Panc1 (cell line): ENCODE measurements at regions not wholly inside any gene's neighbourhood (a gene's known extent, or its start where the extent isn't known, plus 50 kb on each side); places are given as distances from the start of the nearest gene placed in this dataset.

Experiments
- ATAC-seq: fragments of 200-7000 bp; cut with Tn5 transposase; 2 replicates; pipeline ENCODE4 v1.9.1; 2020; ENCODE audit warnings: mild to moderate bottlenecking, moderate library complexity
- BruUV-seq: library from RNA; stranded (reverse); fragments of 400-500 nt; replicated peaks from 2 replicates; lab custom pipeline; 2021; lab: Mats Ljungman, UMichigan
- CTCF ChIA-PET: fragments of 300-600 bp; sonication (Branson Sonifier 250); formaldehyde crosslinking; loops from one replicate; lab custom pipeline; 2022; ENCODE audit warnings: antibody characterized with exemption; lab: Charles Lee
- POLR2A ChIA-PET: fragments of 300-600 bp; sonication (Branson Sonifier 250); formaldehyde crosslinking; loops from one replicate; lab custom pipeline; 2022; ENCODE audit warnings: antibody characterized with exemption; lab: Charles Lee
- DNase-seq: peaks from one replicate; pipeline ENCODE4 v3.0.0-alpha.2; 2010; ENCODE audit warnings: low read depth, low spot score
- H3K27ac ChIP-seq: 2 replicates; pipeline ENCODE4 v1.5.1; 2011; ENCODE audit warnings: mild to moderate bottlenecking, low read length, inconsistent platforms
- H3K27me3 ChIP-seq: fragments of 200-500 bp; sonication (Bioruptor generic); 2 replicates; pipeline ENCODE4 v1.6.0; 2014; ENCODE audit warnings: low read length, inconsistent platforms; ENCODE audit not compliant: control insufficient read depth, insufficient read depth
- H3K36me3 ChIP-seq: fragments of 200-500 bp; sonication (Bioruptor generic); 2 replicates; pipeline ENCODE4 v1.5.1; 2014; ENCODE audit warnings: inconsistent platforms, mild to moderate bottlenecking, low read length, moderate library complexity; ENCODE audit not compliant: control insufficient read depth, insufficient read depth
- H3K4me1 ChIP-seq: 2 replicates; pipeline ENCODE4 v1.5.1; 2011; ENCODE audit warnings: inconsistent platforms, mild to moderate bottlenecking, low read length, moderate library complexity; ENCODE audit not compliant: control insufficient read depth, insufficient read depth
- H3K4me3 ChIP-seq, 2 experiments: 2 replicates each; pipeline ENCODE4 v1.5.1; 2011 to 2012; ENCODE audit warnings: low read depth in 2 of 2, low read length in 2 of 2, mild to moderate bottlenecking in 2 of 2, inconsistent platforms in 1 of 2, moderate library complexity in 1 of 2
- H3K9me3 ChIP-seq: fragments of 200-500 bp; sonication (Bioruptor generic); 2 replicates; pipeline ENCODE4 v1.5.1; 2014; ENCODE audit warnings: low read depth, mild to moderate bottlenecking, inconsistent platforms, low read length, moderate library complexity; ENCODE audit not compliant: control insufficient read depth, insufficient read depth
- CTCF ChIP-seq: fragments of 450-650 bp; IDR thresholded peaks from 2 replicates; pipeline ENCODE4 v1.5.1; 2017; ENCODE audit warnings: mild to moderate bottlenecking
- POLR2AphosphoS5 ChIP-seq: IDR thresholded peaks from 2 replicates; pipeline ENCODE4 v1.6.1; 2012; ENCODE audit warnings: mild to moderate bottlenecking, low read depth, low read length, moderate library complexity
- REST ChIP-seq, 2 experiments: IDR thresholded peaks; 2 replicates each; pipeline ENCODE4 v1.6.1; 2011 to 2012; ENCODE audit warnings: low read depth in 2 of 2, control low read depth in 1 of 2, low read length in 1 of 2, mild to moderate bottlenecking in 1 of 2, moderate library complexity in 1 of 2; ENCODE audit not compliant: insufficient read depth in 1 of 2
- SIN3A ChIP-seq: IDR thresholded peaks from 2 replicates; pipeline ENCODE4 v1.6.1; 2012; ENCODE audit warnings: low read depth, mild to moderate bottlenecking, low read length, moderate library complexity, borderline replicate concordance; ENCODE audit not compliant: insufficient read depth
- TCF7L2 ChIP-seq: IDR thresholded peaks from 2 replicates; pipeline ENCODE4 v1.6.1; 2011; ENCODE audit warnings: mild to moderate bottlenecking, low read depth, low read length, inconsistent platforms
- in situ Hi-C: cut with HindIII; loops from 2 replicates; pipeline ENCODE4 v1.10.0; 2016; ENCODE audit warnings: low sequenced_read_pairs, low pct_unique_long_range_greater_than_20kb
- intact Hi-C: fragments of 100-400 bp; cut with micrococcal nuclease; formaldehyde crosslinking; loops from one replicate; pipeline ENCODE4 v1.10.0; 2022; ENCODE audit not compliant: unreplicated experiment

- BruUV-seq, result no TSS peak
- no peak for TF ChIP-seq REST (IDR thresholded peaks at IDR 0.05; ENCODE audit: insufficient read depth in 1 of 2, low read depth in 2 of 2, low read length in 1 of 2)
- no peak for TF ChIP-seq SIN3A
- TF ChIP-seq TCF7L2, result no peak
- no peak for TF ChIP-seq POLR2AphosphoS5
- TF ChIP-seq CTCF, result no peak
- ATAC-seq, result no peak
- no peaks in the 10 kb centered on the region for H3K9me3 ChIP-seq
- intact Hi-C loops (no loop called here), in situ Hi-C loops (no loop called here)
- ChIA-PET CTCF (no interaction called here), POLR2A (no interaction called here)
- no peak for DNase-seq
- H3K4me1 ChIP-seq, result no peaks in the 10 kb centered on the region
- no peak overlapping the region for H3K4me3 ChIP-seq
- no peaks in the 10 kb centered on the region for H3K36me3 ChIP-seq
- no peaks in the 10 kb centered on the region for H3K27me3 ChIP-seq
- no peak overlapping the region for H3K27ac ChIP-seq
Measured at GRCh38 chr5:35365758-35366157, 135.5 kb upstream of the PRLR start.

- H3K27ac ChIP-seq, result no peak overlapping the region
- ATAC-seq, result no peak
- H3K4me1 ChIP-seq, result no peaks in the 10 kb centered on the region
- H3K27me3 ChIP-seq, result no peaks in the 10 kb centered on the region
- H3K4me3 ChIP-seq, result no peak overlapping the region
- POLR2A ChIA-PET, result no interaction called here
- CTCF ChIA-PET, result no interaction called here
- intact Hi-C loops, result no loop called here
- TF ChIP-seq TCF7L2, result no peak
- no peak for TF ChIP-seq REST (IDR thresholded peaks at IDR 0.05; ENCODE audit: insufficient read depth in 1 of 2, low read depth in 2 of 2, low read length in 1 of 2)
- no peak for TF ChIP-seq CTCF
- no peak for TF ChIP-seq POLR2AphosphoS5
- TF ChIP-seq SIN3A, result no peak
- in situ Hi-C loops, result no loop called here
- no TSS peak for BruUV-seq
- no peak for DNase-seq
- H3K36me3 ChIP-seq, result no peaks in the 10 kb centered on the region
- H3K9me3 ChIP-seq, result no peaks in the 10 kb centered on the region
Measured at GRCh38 chr5:35364350-35364749, 134.1 kb upstream of the PRLR start.
